ENCODE measurements at regions not wholly inside any gene's neighbourhood (a gene's known extent, or its start where the extent isn't known, plus 50 kb on each side); places are given as distances from the start of the nearest gene placed in this dataset.

DNA sequence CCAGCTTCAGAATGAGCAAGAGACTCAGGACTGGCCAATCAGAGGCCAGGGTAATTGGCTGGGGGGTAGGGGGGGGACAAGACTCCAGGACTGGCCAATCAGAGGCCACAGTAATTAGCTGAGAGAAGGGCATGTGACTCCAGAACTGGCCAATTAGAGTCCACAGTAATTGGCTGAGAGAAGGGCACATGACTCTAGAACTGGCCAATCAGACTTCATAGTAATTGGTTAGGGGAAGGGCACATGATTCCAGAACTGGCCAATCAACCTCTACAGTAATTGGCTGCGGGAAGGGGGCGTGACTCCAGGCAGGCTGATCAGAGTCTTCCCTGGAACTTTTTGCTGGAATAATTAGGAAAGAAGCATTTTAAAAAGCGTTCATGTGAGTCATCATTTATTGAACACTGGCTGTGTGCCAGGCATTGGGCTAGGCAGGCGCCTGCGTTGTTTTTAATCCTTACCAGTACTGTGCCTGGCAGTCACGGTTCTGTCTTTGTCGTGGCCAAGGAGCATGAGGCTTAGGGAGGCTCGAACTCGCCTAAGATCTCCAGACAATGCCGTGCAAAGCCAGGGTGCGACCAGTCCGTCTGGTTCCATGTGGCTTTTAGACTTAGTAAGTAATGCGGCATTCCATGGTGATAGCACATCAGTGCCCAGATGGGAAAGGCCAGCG is 508.1 kb downstream of the TBC1D22A start:
- no peak overlapping the region for H3K27ac ChIP-seq

GRCh38 chr22:47269516-47270088 is 507.2 kb downstream of the TBC1D22A start:
- Histone ChIP-seq H3K4me1 (ENCODE audit: low read depth) (no peaks in the 10 kb centered on the region), H3K36me3 (no peaks in the 10 kb centered on the region), H3K27me3 (no peaks in the 10 kb centered on the region), H3K9me3 (ENCODE audit: low read depth) (peaks cover 3% of the 10 kb centered on the region), H3K4me3 (no peak overlapping the region), H3K27ac (no peak overlapping the region)
- TF ChIP-seq, protein P1, sequence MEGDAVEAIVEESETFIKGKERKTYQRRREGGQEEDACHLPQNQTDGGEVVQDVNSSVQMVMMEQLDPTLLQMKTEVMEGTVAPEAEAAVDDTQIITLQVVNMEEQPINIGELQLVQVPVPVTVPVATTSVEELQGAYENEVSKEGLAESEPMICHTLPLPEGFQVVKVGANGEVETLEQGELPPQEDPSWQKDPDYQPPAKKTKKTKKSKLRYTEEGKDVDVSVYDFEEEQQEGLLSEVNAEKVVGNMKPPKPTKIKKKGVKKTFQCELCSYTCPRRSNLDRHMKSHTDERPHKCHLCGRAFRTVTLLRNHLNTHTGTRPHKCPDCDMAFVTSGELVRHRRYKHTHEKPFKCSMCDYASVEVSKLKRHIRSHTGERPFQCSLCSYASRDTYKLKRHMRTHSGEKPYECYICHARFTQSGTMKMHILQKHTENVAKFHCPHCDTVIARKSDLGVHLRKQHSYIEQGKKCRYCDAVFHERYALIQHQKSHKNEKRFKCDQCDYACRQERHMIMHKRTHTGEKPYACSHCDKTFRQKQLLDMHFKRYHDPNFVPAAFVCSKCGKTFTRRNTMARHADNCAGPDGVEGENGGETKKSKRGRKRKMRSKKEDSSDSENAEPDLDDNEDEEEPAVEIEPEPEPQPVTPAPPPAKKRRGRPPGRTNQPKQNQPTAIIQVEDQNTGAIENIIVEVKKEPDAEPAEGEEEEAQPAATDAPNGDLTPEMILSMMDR (IDR thresholded peaks at IDR 0.05; ENCODE audit: low read depth, low read length), result no peak
- DNase-seq (ENCODE audit: low read depth in 1 of 2, low spot score in 1 of 2), result no peak

More for the DNA sequence above, 508.1 kb downstream of the TBC1D22A start:
- DNase-seq (ENCODE audit: low read depth in 1 of 2, low spot score in 1 of 2), result no peak
- H3K4me1 ChIP-seq (ENCODE audit: low read depth), result no peaks in the 10 kb centered on the region
- H3K4me3 ChIP-seq, result no peak overlapping the region
- H3K36me3 ChIP-seq, result no peaks in the 10 kb centered on the region
- no peaks in the 10 kb centered on the region for H3K27me3 ChIP-seq
- TF ChIP-seq, protein P1 (IDR thresholded peaks at IDR 0.05; ENCODE audit: low read depth, low read length), result no peak
- peaks cover 3% of the 10 kb centered on the region for H3K9me3 ChIP-seq (ENCODE audit: low read depth)

- Histone ChIP-seq H3K4me1 (ENCODE audit: low read depth) (no peaks in the 10 kb centered on the region), H3K27me3 (no peaks in the 10 kb centered on the region), H3K9me3 (ENCODE audit: low read depth) (peaks cover 3% of the 10 kb centered on the region), H3K36me3 (no peaks in the 10 kb centered on the region), H3K27ac (no peak overlapping the region), H3K4me3 (no peak overlapping the region)
- DNase-seq (ENCODE audit: low read depth in 1 of 2, low spot score in 1 of 2), result no peak
- TF ChIP-seq, protein P1 (IDR thresholded peaks at IDR 0.05; ENCODE audit: low read depth, low read length), result no peak
Measured at GRCh38 chr22:47267513-47268282, 505.2 kb downstream of the TBC1D22A start.

- Histone ChIP-seq H3K36me3 (no peaks in the 10 kb centered on the region), H3K4me1 (ENCODE audit: low read depth) (no peaks in the 10 kb centered on the region), H3K27me3 (no peaks in the 10 kb centered on the region), H3K9me3 (ENCODE audit: low read depth) (peaks cover 3% of the 10 kb centered on the region), H3K4me3 (no peak overlapping the region), H3K27ac (no peak overlapping the region)
- TF ChIP-seq, protein P1 (IDR thresholded peaks at IDR 0.05; ENCODE audit: low read depth, low read length), result no peak
- DNase-seq (ENCODE audit: low read depth in 1 of 2, low spot score in 1 of 2), result no peak
Measured at GRCh38 chr22:47266329-47266728, 503.9 kb downstream of the TBC1D22A start.

DNA sequence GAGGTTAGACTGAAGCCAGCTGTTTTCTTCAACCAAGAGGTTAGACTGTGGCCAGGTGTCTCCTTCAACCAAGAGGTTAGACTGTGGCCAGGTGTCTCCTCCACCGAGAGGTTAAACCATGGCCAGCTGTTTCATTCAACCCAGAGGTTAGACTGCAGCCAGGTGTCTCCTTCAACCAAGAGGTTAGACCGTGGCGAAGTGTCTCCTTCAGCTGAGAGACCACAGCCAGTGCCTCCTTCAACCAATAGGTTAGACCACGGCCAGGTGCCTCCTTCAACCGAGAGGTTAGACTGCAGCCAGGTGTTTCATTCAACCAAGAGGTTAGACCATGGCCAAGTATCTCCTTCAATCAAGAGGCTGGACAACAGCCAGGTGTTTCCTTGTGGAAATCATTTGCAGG is 498.1 kb downstream of the TBC1D22A start:
- H3K27me3 ChIP-seq, result no peaks in the 10 kb centered on the region
- H3K9me3 ChIP-seq (ENCODE audit: low read depth), result no peaks in the 10 kb centered on the region
- DNase-seq (ENCODE audit: low read depth in 1 of 2, low spot score in 1 of 2), result no peak
- no peak overlapping the region for H3K27ac ChIP-seq
- TF ChIP-seq, protein P1 (IDR thresholded peaks at IDR 0.05; ENCODE audit: low read depth, low read length), result no peak
- H3K36me3 ChIP-seq, result no peaks in the 10 kb centered on the region
- no peak overlapping the region for H3K4me3 ChIP-seq
- H3K4me1 ChIP-seq (ENCODE audit: low read depth), result no peaks in the 10 kb centered on the region
